Astrocyte of the spinal cord (primary cell): ENCODE measurements at regions not wholly inside any gene's neighbourhood (a gene's known extent, or its start where the extent isn't known, plus 50 kb on each side); places are given as distances from the start of the nearest gene placed in this dataset.

Experiments used
- DNase-seq: peaks from one replicate; pipeline ENCODE4 v3.0.0; 2011; ENCODE audit warnings: low read depth, low spot score
- H3K4me3 ChIP-seq: 2 replicates; pipeline ENCODE4 v1.5.1; 2011; ENCODE audit warnings: low read depth, mild to moderate bottlenecking, low read length, moderate library complexity
- CTCF ChIP-seq: IDR thresholded peaks from 2 replicates; pipeline ENCODE4 v1.5.1; 2012; ENCODE audit warnings: low read depth, mild to moderate bottlenecking, low read length, inconsistent platforms
- in situ Hi-C: cut with HindIII; loops from 2 replicates; pipeline ENCODE4 v1.10.0; 2017; ENCODE audit warnings: low sequenced_read_pairs

- in situ Hi-C loops, result no loop called here
- no peak for DNase-seq
- H3K4me3 ChIP-seq, result no peak overlapping the region
- TF ChIP-seq CTCF, result no peak
Observed at GRCh38 chr1:215472723-215473122, 94.4 kb upstream of the KCTD3 start.

DNA sequence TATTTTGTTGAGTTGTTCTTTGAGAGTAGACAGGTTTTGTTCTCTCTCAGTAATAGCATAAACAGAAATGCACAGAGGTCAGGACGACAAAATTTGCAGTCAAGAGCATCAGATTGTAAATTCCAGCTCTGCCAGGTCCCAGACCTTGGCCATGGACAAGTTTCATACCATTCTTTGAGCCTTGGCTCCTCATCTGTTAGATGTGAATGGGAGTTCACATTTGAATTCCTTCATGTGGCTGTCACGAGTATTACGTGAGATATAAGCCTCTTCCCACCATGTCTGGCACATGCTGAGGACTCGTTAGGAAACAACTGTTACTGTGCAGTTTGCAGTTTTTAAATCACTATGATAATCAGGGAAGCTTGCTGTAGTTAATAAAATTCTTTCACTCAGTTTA, 93.2 kb upstream of the KCTD3 start:
- in situ Hi-C loops, result no loop called here
- no peak for TF ChIP-seq CTCF
- H3K4me3 ChIP-seq, result no peak overlapping the region
- no peak for DNase-seq

DNA sequence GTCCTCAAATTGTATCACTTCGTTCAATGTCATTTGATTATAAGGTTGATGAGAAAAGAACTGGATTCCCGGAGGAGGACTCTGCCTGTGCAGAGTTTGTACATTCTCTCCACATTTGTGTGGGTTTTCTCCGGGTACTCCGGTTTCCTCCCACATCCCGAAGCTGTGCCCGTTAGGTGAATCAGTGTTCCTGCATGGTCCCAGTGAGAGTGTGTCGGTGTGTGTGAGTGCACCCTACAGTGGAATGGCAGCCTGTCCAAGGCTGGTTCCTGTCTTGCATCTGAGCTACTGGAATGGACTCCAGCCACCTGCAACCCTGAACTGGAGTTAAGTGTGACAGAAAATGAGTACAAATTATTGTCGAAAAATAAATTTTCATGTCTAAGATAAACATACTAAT, 92.2 kb upstream of the KCTD3 start:
- DNase-seq, result no peak
- in situ Hi-C loops, result no loop called here
- no peak for TF ChIP-seq CTCF
- H3K4me3 ChIP-seq, result no peak overlapping the region

GRCh38 chr1:215475796-215476481, 91.2 kb upstream of the KCTD3 start:
- in situ Hi-C loops, result no loop called here
- peak; percentile 73 for DNase-seq
- TF ChIP-seq CTCF, result no peak
- H3K4me3 ChIP-seq, result no peak overlapping the region

DNA sequence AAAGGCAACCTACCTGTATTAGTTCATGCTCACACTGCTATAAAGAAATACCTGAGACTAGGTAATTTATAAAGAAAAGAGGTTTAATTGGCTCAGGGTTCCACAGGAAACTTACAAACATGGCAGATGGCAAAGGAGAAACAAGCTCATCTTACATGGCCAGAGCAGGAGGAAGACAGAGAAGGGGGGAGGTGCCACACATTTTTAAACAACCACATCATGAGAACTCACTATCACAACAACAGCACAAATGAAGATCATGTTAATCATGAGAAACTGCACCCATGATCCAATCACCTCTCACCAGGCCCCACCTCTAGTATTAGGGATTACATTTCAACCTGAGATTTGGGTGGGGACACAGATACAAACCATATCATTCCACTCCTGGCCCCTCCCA, 90.6 kb upstream of the KCTD3 start:
- DNase-seq, result no peak
- TF ChIP-seq CTCF, result no peak
- no peak overlapping the region for H3K4me3 ChIP-seq
- in situ Hi-C loops, result no loop called here

DNA sequence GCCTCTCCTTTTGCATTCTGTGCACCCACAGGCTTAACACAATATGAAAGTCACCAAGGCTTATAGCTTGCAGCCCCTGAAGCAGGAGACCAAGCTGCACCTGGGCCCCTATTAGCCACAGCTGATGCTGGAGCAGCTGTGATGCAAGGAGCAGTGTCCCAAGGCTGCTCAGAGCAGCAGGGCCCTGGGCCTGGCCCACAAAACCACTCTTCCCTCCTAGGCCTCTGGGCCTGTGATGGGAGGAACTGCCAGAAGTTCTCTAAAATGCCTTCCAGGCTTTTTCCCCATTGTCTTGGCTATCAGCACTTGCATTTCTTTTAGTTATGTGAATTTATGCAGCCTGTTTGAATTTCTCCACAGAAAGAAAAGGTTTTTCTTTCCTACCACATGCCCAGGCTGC, 89.5 kb upstream of the KCTD3 start:
- no peak for DNase-seq
- no peak for TF ChIP-seq CTCF
- in situ Hi-C loops, result no loop called here
- H3K4me3 ChIP-seq, result no peak overlapping the region

DNA sequence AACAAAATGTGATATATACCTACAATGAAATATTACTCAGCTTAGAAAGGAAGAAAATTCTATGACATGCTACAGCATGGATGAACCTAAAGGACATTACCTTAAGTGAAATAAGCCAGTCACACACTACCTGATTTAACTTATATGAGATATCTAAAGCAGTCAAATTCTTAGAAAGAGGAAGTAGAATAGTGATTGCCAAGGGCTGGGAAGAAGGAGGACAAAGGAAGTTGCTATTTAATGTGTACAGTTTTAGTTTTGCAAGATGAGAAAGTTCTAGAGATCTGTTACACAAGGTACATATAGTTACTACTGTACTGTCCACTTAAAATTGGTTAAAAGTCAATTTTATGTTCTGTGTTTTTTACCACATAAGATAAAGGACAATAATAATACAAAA, 87.5 kb upstream of the KCTD3 start:
- in situ Hi-C loops, result no loop called here

More for the DNA sequence above, 87.5 kb upstream of the KCTD3 start:
- no peak for TF ChIP-seq CTCF
- no peak overlapping the region for H3K4me3 ChIP-seq
- DNase-seq, result no peak
